Upper lobe of left lung (tissue), 6 donors: ENCODE measurements at regions not wholly inside any gene's neighbourhood (a gene's known extent, or its start where the extent isn't known, plus 50 kb on each side); places are given as distances from the start of the nearest gene placed in this dataset.

Experiments used
- ATAC-seq, 2 donors: fragments of 200-7000 bp; cut with Tn5 transposase; one replicate each; pipeline ENCODE4 v1.9.1; 2022; ENCODE audit warnings: mild to moderate bottlenecking in 2 of 2, moderate library complexity in 2 of 2; ENCODE audit not compliant: low FRiP score in 2 of 2
- DNase-seq, 2 donors: peaks; one replicate each; pipeline ENCODE4 v3.0.0-alpha.2; 2019 to 2020
- H3K27ac ChIP-seq, 4 donors: fragments of 200-600 bp; sonication (generic); one replicate each; pipeline ENCODE4 v1.5.1; 2016 to 2019
- H3K27me3 ChIP-seq, 4 donors: fragments of 200-600 bp; sonication (generic); one replicate each; pipeline ENCODE4 v1.5.1; 2017 to 2019
- H3K36me3 ChIP-seq, 4 donors: fragments of 200-600 bp; sonication (generic); one replicate each; pipeline ENCODE4 v1.5.1; 2016 to 2019
- H3K4me1 ChIP-seq, 4 donors: fragments of 200-600 bp; sonication (generic); one replicate each; pipeline ENCODE4 v1.5.1; 2018 to 2019
- H3K4me3 ChIP-seq, 4 donors: fragments of 200-600 bp; sonication (generic); one replicate each; pipeline ENCODE4 v1.5.1; 2017 to 2019; ENCODE audit warnings: mild to moderate bottlenecking in 2 of 4, moderate library complexity in 1 of 4
- H3K9me3 ChIP-seq, 4 donors: fragments of 200-600 bp; sonication (generic); one replicate each; pipeline ENCODE4 v1.5.1; 2018 to 2019
- EP300 ChIP-seq, 4 donors: sonication (generic); formaldehyde crosslinking; IDR thresholded peaks; one replicate each; pipeline ENCODE4 v1.5.1; 2017; ENCODE audit warnings: antibody characterized with exemption in 4 of 4, control low read depth in 2 of 4
- POLR2A ChIP-seq, 4 donors: fragments of 450-650 bp; IDR thresholded peaks; one replicate each; pipeline ENCODE4 v1.5.1; 2016 to 2017; ENCODE audit warnings: antibody characterized with exemption in 4 of 4, mild to moderate bottlenecking in 2 of 4
- POLR2AphosphoS5 ChIP-seq, 2 donors: sonication (generic); formaldehyde crosslinking; IDR thresholded peaks; one replicate each; pipeline ENCODE4 v1.5.1; 2017; ENCODE audit warnings: antibody characterized with exemption in 2 of 2
- WGBS, 2 donors: methylation state at CpG; one replicate each; pipeline ENCODE4 v1.1.5; 2017 to 2018; 5-methylcytosine and 5-hydroxymethylcytosine counted together
- TF ChIP-seq, protein P1 (sequence below), 6 experiments: fragments of 450-650 bp in 4 of 6; fragments of 200-600 bp in 2 of 6; sonication (generic) in 2 of 6; IDR thresholded peaks; one replicate each; pipeline ENCODE4 v1.5.1; 2016 to 2019; ENCODE audit warnings: antibody characterized with exemption in 6 of 6
- donor health status: DM: no; HTN: no; CAD: no; lungs with moderate emphysema.
- donor health status: DM: no; HTN: yes; CAD: no; lungs with severe emphysema.

DNA sequence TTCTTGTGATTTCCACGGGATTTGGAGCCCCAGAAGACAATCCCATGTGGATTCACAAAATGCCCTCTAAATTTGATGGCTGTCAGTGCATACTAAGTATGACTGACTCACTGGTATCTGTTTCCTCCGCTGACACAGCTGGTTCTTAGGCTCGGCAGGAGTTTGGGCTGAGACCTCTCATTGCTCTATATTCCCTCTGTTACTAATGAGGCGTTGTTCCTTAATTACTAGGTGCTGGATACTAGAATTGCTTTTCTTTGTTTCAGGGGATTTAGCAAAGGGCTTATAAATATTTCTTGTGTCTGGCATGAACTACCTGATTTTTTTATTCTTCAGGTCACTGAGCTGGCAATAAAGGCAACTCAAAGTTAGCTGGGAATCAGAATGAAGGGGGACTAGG is 53.2 kb upstream of the EHF start:
- ATAC-seq (no peak), DNase-seq (no peak)
- H3K4me3 ChIP-seq: no peak overlapping the region
- no peak for TF ChIP-seq EP300 (IDR thresholded peaks at IDR 0.05)
- no peak for TF ChIP-seq POLR2A (IDR thresholded peaks at IDR 0.05)
- no peak for TF ChIP-seq POLR2AphosphoS5 (IDR thresholded peaks at IDR 0.05)
- TF ChIP-seq, protein P1, sequence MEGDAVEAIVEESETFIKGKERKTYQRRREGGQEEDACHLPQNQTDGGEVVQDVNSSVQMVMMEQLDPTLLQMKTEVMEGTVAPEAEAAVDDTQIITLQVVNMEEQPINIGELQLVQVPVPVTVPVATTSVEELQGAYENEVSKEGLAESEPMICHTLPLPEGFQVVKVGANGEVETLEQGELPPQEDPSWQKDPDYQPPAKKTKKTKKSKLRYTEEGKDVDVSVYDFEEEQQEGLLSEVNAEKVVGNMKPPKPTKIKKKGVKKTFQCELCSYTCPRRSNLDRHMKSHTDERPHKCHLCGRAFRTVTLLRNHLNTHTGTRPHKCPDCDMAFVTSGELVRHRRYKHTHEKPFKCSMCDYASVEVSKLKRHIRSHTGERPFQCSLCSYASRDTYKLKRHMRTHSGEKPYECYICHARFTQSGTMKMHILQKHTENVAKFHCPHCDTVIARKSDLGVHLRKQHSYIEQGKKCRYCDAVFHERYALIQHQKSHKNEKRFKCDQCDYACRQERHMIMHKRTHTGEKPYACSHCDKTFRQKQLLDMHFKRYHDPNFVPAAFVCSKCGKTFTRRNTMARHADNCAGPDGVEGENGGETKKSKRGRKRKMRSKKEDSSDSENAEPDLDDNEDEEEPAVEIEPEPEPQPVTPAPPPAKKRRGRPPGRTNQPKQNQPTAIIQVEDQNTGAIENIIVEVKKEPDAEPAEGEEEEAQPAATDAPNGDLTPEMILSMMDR (IDR thresholded peaks at IDR 0.05): no peak
- H3K4me1 ChIP-seq: peaks cover 0 to 11% (median 0%) of the 10 kb centered on the region in 4 donors
- no peaks in the 10 kb centered on the region for H3K27me3 ChIP-seq
- H3K36me3 ChIP-seq: no peaks in the 10 kb centered on the region
- 87 to 88% methylated on average over 4 of the region's 4 CpGs for WGBS, 2 donors
- no peak overlapping the region for H3K27ac ChIP-seq
- no peaks in the 10 kb centered on the region for H3K9me3 ChIP-seq

DNA sequence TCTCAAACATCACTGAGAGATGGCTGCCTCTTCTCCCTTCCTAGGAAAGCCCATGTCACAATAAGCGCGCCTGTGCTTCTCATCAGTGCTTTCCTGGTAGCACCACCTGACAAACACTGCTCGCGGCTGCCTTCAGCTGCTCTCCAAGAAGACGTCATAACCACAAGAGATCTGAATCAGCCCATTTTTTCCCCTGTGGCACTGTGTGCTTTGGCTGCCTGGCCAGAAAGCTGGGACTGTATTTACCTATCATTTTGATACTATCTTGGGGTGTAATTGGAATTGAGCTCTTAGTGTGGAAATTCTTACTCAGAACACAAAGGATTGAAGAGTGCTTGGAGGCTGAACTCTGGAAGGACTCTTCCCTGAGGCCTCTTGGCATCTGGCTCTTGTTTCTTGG is 50.3 kb upstream of the EHF start:
- ATAC-seq (peak in 1 of 2 donors; percentile 57), DNase-seq (peak in 1 of 2 donors; percentile 56)
- Histone ChIP-seq H3K27me3 (no peaks in the 10 kb centered on the region), H3K27ac (peak overlapping the region in 1 of 4 donors; percentile 40), H3K4me3 (no peak overlapping the region), H3K9me3 (no peaks in the 10 kb centered on the region), H3K4me1 (no peaks in the 10 kb centered on the region), H3K36me3 (no peaks in the 10 kb centered on the region)
- WGBS, 2 donors: 49 to 77% methylated on average over 5 of the region's 5 CpGs
- TF ChIP-seq, protein P1 (IDR thresholded peaks at IDR 0.05): no peak
- peak in 1 of 4 donors; percentile 18 for TF ChIP-seq POLR2A (IDR thresholded peaks at IDR 0.05)
- no peak for TF ChIP-seq POLR2AphosphoS5 (IDR thresholded peaks at IDR 0.05)
- TF ChIP-seq EP300 (IDR thresholded peaks at IDR 0.05): peak in 1 of 4 donors; percentile 23
